A549 (cell line): ENCODE measurements at regions not wholly inside any gene's neighbourhood (a gene's known extent, or its start where the extent isn't known, plus 50 kb on each side); places are given as distances from the start of the nearest gene placed in this dataset.

Experiments used
- CTCF ChIP-seq: fragments of >200 bp; sonication (Bioruptor Twin); formaldehyde crosslinking; IDR thresholded peaks from 3 replicates; pipeline ENCODE4 v1.5.1; 2016
- E2F6 ChIP-seq: IDR thresholded peaks from 2 replicates; pipeline ENCODE4 v1.6.1; 2012; ENCODE audit warnings: low read depth, borderline replicate concordance
- PBX3 ChIP-seq: IDR thresholded peaks from 2 replicates; pipeline ENCODE4 v1.6.1; 2012

- TF ChIP-seq CTCF (no peak), E2F6 (no peak), PBX3 (no peak)
These were observed 94.3 kb upstream of the PDE3A start for GRCh38 chr12:20274008-20274407.
